H9 (cell line): ENCODE measurements at regions not wholly inside any gene's neighbourhood (a gene's known extent, or its start where the extent isn't known, plus 50 kb on each side); places are given as distances from the start of the nearest gene placed in this dataset.

Experiments
- DNase-seq: peaks from one replicate; pipeline ENCODE4 v3.0.0-alpha.2; 2017
- H2AFZ ChIP-seq: one replicate; pipeline ENCODE4 v1.6.1; 2013; ENCODE audit warnings: mild to moderate bottlenecking, low read length, control low read depth, moderate library complexity
- H2AK5ac ChIP-seq: 2 replicates; pipeline ENCODE4 v1.6.1; 2013; ENCODE audit warnings: low read length, control low read depth, mixed read lengths; ENCODE audit not compliant: insufficient read length
- H2BK120ac ChIP-seq: one replicate; pipeline ENCODE4 v1.6.1; 2013; ENCODE audit warnings: low read depth, mild to moderate bottlenecking, low read length, control low read depth, inconsistent platforms; ENCODE audit not compliant: poor library complexity, severe bottlenecking
- H2BK12ac ChIP-seq: 2 replicates; pipeline ENCODE4 v1.6.1; 2013; ENCODE audit warnings: low read length, control low read depth, mixed read lengths, low read depth; ENCODE audit not compliant: insufficient read length
- H2BK15ac ChIP-seq: 2 replicates; pipeline ENCODE4 v1.6.1; 2013; ENCODE audit warnings: low read depth, low read length, control low read depth
- H2BK20ac ChIP-seq: one replicate; pipeline ENCODE4 v1.6.1; 2013; ENCODE audit warnings: low read depth, mild to moderate bottlenecking, low read length, control low read depth, inconsistent platforms; ENCODE audit not compliant: poor library complexity, severe bottlenecking
- H2BK5ac ChIP-seq: 2 replicates; pipeline ENCODE4 v1.6.1; 2013; ENCODE audit warnings: low read length, control low read depth, mixed read lengths; ENCODE audit not compliant: insufficient read length
- H3K14ac ChIP-seq: 2 replicates; pipeline ENCODE4 v1.6.1; 2013; ENCODE audit warnings: low read length, control low read depth; ENCODE audit not compliant: insufficient read depth
- H3K18ac ChIP-seq: 2 replicates; pipeline ENCODE4 v1.6.1; 2013; ENCODE audit warnings: low read depth, mild to moderate bottlenecking, mixed read lengths, low read length, control low read depth; ENCODE audit not compliant: insufficient read length
- H3K23ac ChIP-seq: 2 replicates; pipeline ENCODE4 v1.6.1; 2013; ENCODE audit warnings: low read length, control low read depth, mixed read lengths, low read depth; ENCODE audit not compliant: insufficient read length
- H3K23me2 ChIP-seq: 2 replicates; pipeline ENCODE4 v1.6.1; 2013; ENCODE audit warnings: low read depth, mild to moderate bottlenecking, mixed read lengths, low read length, control low read depth; ENCODE audit not compliant: insufficient read length, poor library complexity, severe bottlenecking
- H3K27ac ChIP-seq: 2 replicates; pipeline ENCODE4 v1.5.1; 2013; ENCODE audit warnings: low read length, control low read depth, mixed read lengths, low read depth; ENCODE audit not compliant: insufficient read length
- H3K27me3 ChIP-seq: 2 replicates; pipeline ENCODE4 v1.6.1; 2013; ENCODE audit warnings: low read length, control low read depth, inconsistent platforms; ENCODE audit not compliant: insufficient read depth
- H3K4ac ChIP-seq: 2 replicates; pipeline ENCODE4 v1.6.1; 2013; ENCODE audit warnings: low read depth, mild to moderate bottlenecking, control low read depth, inconsistent platforms, low read length, moderate library complexity
- H3K4me1 ChIP-seq: 2 replicates; pipeline ENCODE4 v1.6.1; 2013; ENCODE audit warnings: low read length, control low read depth, inconsistent platforms; ENCODE audit not compliant: insufficient read depth
- H3K4me2 ChIP-seq: 2 replicates; pipeline ENCODE4 v1.6.1; 2013; ENCODE audit warnings: low read length, control low read depth, mixed read lengths; ENCODE audit not compliant: insufficient read length, insufficient read depth
- H3K56ac ChIP-seq: 2 replicates; pipeline ENCODE4 v1.6.1; 2013; ENCODE audit warnings: low read depth, mild to moderate bottlenecking, mixed read lengths, low read length, control low read depth; ENCODE audit not compliant: insufficient read length
- H3K79me1 ChIP-seq: 2 replicates; pipeline ENCODE4 v1.6.1; 2013; ENCODE audit warnings: low read depth, mild to moderate bottlenecking, moderate library complexity, low read length, control low read depth, inconsistent platforms; ENCODE audit not compliant: insufficient read depth, poor library complexity, severe bottlenecking
- H3K79me2 ChIP-seq: 2 replicates; pipeline ENCODE4 v1.6.1; 2013; ENCODE audit warnings: low read length, control low read depth, inconsistent platforms; ENCODE audit not compliant: insufficient read depth
- H3K9ac ChIP-seq: 2 replicates; pipeline ENCODE4 v1.6.1; 2013; ENCODE audit warnings: low read length, control low read depth, mixed read lengths; ENCODE audit not compliant: insufficient read length; ENCODE audit errors: extremely low read depth
- H3K9me3 ChIP-seq: one replicate; pipeline ENCODE4 v1.6.1; 2013; ENCODE audit warnings: low read depth, low read length, inconsistent platforms; ENCODE audit not compliant: control insufficient read depth
- H3T11ph ChIP-seq: one replicate; pipeline ENCODE4 v1.6.1; 2013; ENCODE audit warnings: mild to moderate bottlenecking, low read length, control low read depth, inconsistent platforms
- H4K20me1 ChIP-seq: one replicate; pipeline ENCODE4 v1.6.1; 2013; ENCODE audit not compliant: control insufficient read depth, insufficient read length, insufficient read depth
- H4K5ac ChIP-seq: 2 replicates; pipeline ENCODE4 v1.6.1; 2013; ENCODE audit warnings: low read depth, mild to moderate bottlenecking, mixed read lengths, low read length, control low read depth; ENCODE audit not compliant: insufficient read length
- H4K8ac ChIP-seq: replicated peaks from 2 replicates; pipeline ENCODE4 v1.6.1; 2013; ENCODE audit warnings: low read length, control low read depth, mixed read lengths, low read depth; ENCODE audit not compliant: insufficient read length
- H4K91ac ChIP-seq: 2 replicates; pipeline ENCODE4 v1.6.1; 2013; ENCODE audit warnings: low read depth, mild to moderate bottlenecking, moderate library complexity, mixed read lengths, low read length, control low read depth; ENCODE audit not compliant: insufficient read length
- H3K27ac Mint-ChIP-seq, 3 experiments: 2 replicates in 2 of 3; 3 replicates in 1 of 3; pipeline ENCODE4 v1.8.0; 2020 to 2021; ENCODE audit warnings: mixed read lengths in 3 of 3, mild to moderate bottlenecking in 1 of 3, moderate library complexity in 1 of 3
- H3K27me3 Mint-ChIP-seq: 2 replicates; pipeline ENCODE4 v1.8.0; 2021; ENCODE audit warnings: low read depth, mild to moderate bottlenecking, moderate library complexity, mixed read lengths
- H3K36me3 Mint-ChIP-seq, 3 experiments: 2 replicates in 2 of 3; 3 replicates in 1 of 3; pipeline ENCODE4 v1.8.0; 2020 to 2021; ENCODE audit warnings: low read depth in 3 of 3, mixed read lengths in 3 of 3; ENCODE audit not compliant: insufficient read depth in 1 of 3
- H3K4me1 Mint-ChIP-seq, 2 experiments: 2 replicates each; pipeline ENCODE4 v1.8.0; 2020; ENCODE audit warnings: mixed read lengths in 2 of 2
- H3K4me3 Mint-ChIP-seq, 2 experiments: 2 replicates in 1 of 2; 3 replicates in 1 of 2; pipeline ENCODE4 v1.8.0; 2020 to 2021; ENCODE audit warnings: mild to moderate bottlenecking in 2 of 2, mixed read lengths in 2 of 2, moderate library complexity in 1 of 2
- H3K9me3 Mint-ChIP-seq, 2 experiments: 2 replicates in 1 of 2; 3 replicates in 1 of 2; pipeline ENCODE4 v1.8.0; 2020; ENCODE audit warnings: mild to moderate bottlenecking in 2 of 2, mixed read lengths in 2 of 2, moderate library complexity in 1 of 2
- WGBS: extraction: QIAGEN DNeasy Blood & Tissue Kit; methylation state at CpG from one replicate; pipeline ENCODE4 v1.1.7; 2013; ENCODE audit warnings: missing lambda C conversion rate, low lambda C conversion rate, mixed read lengths; ENCODE audit not compliant: insufficient read length; ENCODE audit errors: extremely low coverage; 5-methylcytosine and 5-hydroxymethylcytosine counted together
- TF ChIP-seq, protein P1 (sequence below): fragments of 200-600 bp; sonication (generic); conservative IDR thresholded peaks from 3 replicates; pipeline ENCODE4 v1.8.0; 2021; ENCODE audit warnings: antibody characterized with exemption, mild to moderate bottlenecking

DNA sequence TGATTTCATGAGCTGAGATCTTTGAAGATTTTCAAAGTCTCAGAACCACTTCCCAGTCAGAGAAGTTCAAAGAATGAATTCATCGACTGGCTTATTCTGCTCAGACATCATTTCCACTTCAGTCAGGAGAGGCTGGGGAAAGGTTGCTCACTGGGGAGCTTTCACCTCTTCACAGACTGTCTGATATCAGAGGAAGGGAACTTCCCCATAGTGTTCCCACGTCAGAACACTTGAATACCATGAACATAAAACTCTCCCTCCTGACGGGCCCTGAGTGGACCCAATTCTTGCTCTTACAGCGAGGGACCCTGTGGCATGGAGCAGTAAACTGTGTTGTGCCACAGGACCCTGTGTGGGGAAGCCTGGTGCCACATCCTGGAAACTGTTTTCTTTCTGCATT lies 492.6 kb downstream of the COG6 start:
- no peaks in the 10 kb centered on the region for H3K27me3 ChIP-seq
- no peak overlapping the region for H3T11ph ChIP-seq
- H3K23me2 ChIP-seq: no peaks in the 10 kb centered on the region
- no peak overlapping the region for H2BK12ac ChIP-seq
- no peak for DNase-seq
- no peak overlapping the region for H4K91ac ChIP-seq
- no peak overlapping the region for H2BK20ac ChIP-seq
- H3K27me3 Mint-ChIP-seq: no peaks in the 10 kb centered on the region
- H3K36me3 Mint-ChIP-seq: no peaks in the 10 kb centered on the region
- no peak overlapping the region for H3K23ac ChIP-seq
- H3K9me3 Mint-ChIP-seq: no peaks in the 10 kb centered on the region
- no peaks in the 10 kb centered on the region for H3K79me1 ChIP-seq
- H3K4ac ChIP-seq: no peak overlapping the region
- H2BK15ac ChIP-seq: no peak overlapping the region
- no peak overlapping the region for H3K27ac ChIP-seq
- H3K56ac ChIP-seq: no peak overlapping the region
- no peak overlapping the region for H3K4me2 ChIP-seq
- H3K9ac ChIP-seq: no peak overlapping the region
- H4K8ac ChIP-seq: no peak overlapping the region
- WGBS: no CpG with 5 or more reads among the region's 4 CpGs
- H3K18ac ChIP-seq: no peak overlapping the region
- no peaks in the 10 kb centered on the region for H4K20me1 ChIP-seq
- no peak overlapping the region for H3K14ac ChIP-seq
- H4K5ac ChIP-seq: no peak overlapping the region
- H2AK5ac ChIP-seq: no peak overlapping the region
- H2BK120ac ChIP-seq: no peak overlapping the region
- H3K27ac Mint-ChIP-seq: no peak overlapping the region
- H3K79me2 ChIP-seq: no peaks in the 10 kb centered on the region
- peaks cover 12 to 19% of the 10 kb centered on the region in 2 experiments for H3K4me1 Mint-ChIP-seq
- TF ChIP-seq, protein P1, sequence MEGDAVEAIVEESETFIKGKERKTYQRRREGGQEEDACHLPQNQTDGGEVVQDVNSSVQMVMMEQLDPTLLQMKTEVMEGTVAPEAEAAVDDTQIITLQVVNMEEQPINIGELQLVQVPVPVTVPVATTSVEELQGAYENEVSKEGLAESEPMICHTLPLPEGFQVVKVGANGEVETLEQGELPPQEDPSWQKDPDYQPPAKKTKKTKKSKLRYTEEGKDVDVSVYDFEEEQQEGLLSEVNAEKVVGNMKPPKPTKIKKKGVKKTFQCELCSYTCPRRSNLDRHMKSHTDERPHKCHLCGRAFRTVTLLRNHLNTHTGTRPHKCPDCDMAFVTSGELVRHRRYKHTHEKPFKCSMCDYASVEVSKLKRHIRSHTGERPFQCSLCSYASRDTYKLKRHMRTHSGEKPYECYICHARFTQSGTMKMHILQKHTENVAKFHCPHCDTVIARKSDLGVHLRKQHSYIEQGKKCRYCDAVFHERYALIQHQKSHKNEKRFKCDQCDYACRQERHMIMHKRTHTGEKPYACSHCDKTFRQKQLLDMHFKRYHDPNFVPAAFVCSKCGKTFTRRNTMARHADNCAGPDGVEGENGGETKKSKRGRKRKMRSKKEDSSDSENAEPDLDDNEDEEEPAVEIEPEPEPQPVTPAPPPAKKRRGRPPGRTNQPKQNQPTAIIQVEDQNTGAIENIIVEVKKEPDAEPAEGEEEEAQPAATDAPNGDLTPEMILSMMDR: no peak
- no peaks in the 10 kb centered on the region; the same call in 1 of the 2 replicates for H3K4me1 ChIP-seq
- H2AFZ ChIP-seq: no peak overlapping the region
- H3K4me3 Mint-ChIP-seq: no peak overlapping the region
- H3K9me3 ChIP-seq: no peaks in the 10 kb centered on the region
- H2BK5ac ChIP-seq: no peak overlapping the region
